Testis (tissue), 2 donors: ENCODE measurements at regions not wholly inside any gene's neighbourhood (a gene's known extent, or its start where the extent isn't known, plus 50 kb on each side); places are given as distances from the start of the nearest gene placed in this dataset.
"Not testable (repeated sequence)": the region's sequence is repeated elsewhere in the genome, so short reads cannot be mapped to it uniquely, and the experiment has no call there.

Experiments
- CTCF ChIP-seq, 3 experiments: fragments of 450-650 bp in 2 of 3; fragments of 200-600 bp in 1 of 3; sonication (generic) in 1 of 3; IDR thresholded peaks; one replicate each; pipeline ENCODE4 v1.5.1; 2016 to 2019; ENCODE audit warnings: antibody characterized with exemption in 3 of 3, mild to moderate bottlenecking in 2 of 3, moderate library complexity in 1 of 3
- POLR2A ChIP-seq: fragments of 450-650 bp; IDR thresholded peaks from one replicate; pipeline ENCODE4 v1.6.1; 2017; ENCODE audit warnings: antibody characterized with exemption, mild to moderate bottlenecking, moderate library complexity

GRCh38 chr15:81918767-81919166 is 127.1 kb downstream of the MEX3B start:
- not testable (repeated sequence) for TF ChIP-seq CTCF (IDR thresholded peaks at IDR 0.05); POLR2A
